CD14-positive monocyte (primary cell): ENCODE measurements at regions not wholly inside any gene's neighbourhood (a gene's known extent, or its start where the extent isn't known, plus 50 kb on each side); places are given as distances from the start of the nearest gene placed in this dataset.

Experiments
- DNase-seq, 3 donors: peaks; one replicate each; pipeline ENCODE4 v3.0.0-alpha.2; 2011 to 2022
- H2AFZ ChIP-seq: 2 replicates; pipeline ENCODE4 v1.6.0; 2012; ENCODE audit warnings: mild to moderate bottlenecking, low read depth, low read length, inconsistent platforms; ENCODE audit not compliant: insufficient read depth, poor library complexity, severe bottlenecking
- H3K27ac ChIP-seq, 2 donors: 1 replicate in 1 of 2; 2 replicates in 1 of 2; pipeline ENCODE4 v1.5.1; 2012 to 2013; ENCODE audit warnings: low read length in 2 of 2, control low read depth in 1 of 2, inconsistent platforms in 1 of 2, low read depth in 1 of 2, mild to moderate bottlenecking in 1 of 2
- H3K27me3 ChIP-seq, 2 donors: one replicate each; pipeline versions ENCODE4 v1.6.0 to v1.6.1; 2011 to 2013; ENCODE audit warnings: low read length in 2 of 2; ENCODE audit not compliant: control insufficient read depth in 2 of 2, insufficient read depth in 2 of 2
- H3K36me3 ChIP-seq, 2 donors: replicated peaks in 1 of 2; 1 replicate in 1 of 2; 2 replicates in 1 of 2; pipeline versions ENCODE4 v1.5.1 to v1.6.1; 2012 to 2013; ENCODE audit warnings: low read length in 2 of 2, control low read depth in 1 of 2, inconsistent platforms in 1 of 2, mild to moderate bottlenecking in 1 of 2; ENCODE audit not compliant: insufficient read depth in 2 of 2, control insufficient read depth in 1 of 2
- H3K4me1 ChIP-seq, 2 donors: 1 replicate in 1 of 2; 2 replicates in 1 of 2; pipeline versions ENCODE4 v1.5.1 to v1.6.1; 2012 to 2013; ENCODE audit warnings: low read length in 2 of 2, control low read depth in 1 of 2, inconsistent platforms in 1 of 2, mild to moderate bottlenecking in 1 of 2, moderate library complexity in 1 of 2; ENCODE audit not compliant: insufficient read depth in 2 of 2, control insufficient read depth in 1 of 2
- H3K4me2 ChIP-seq: replicated peaks from 2 replicates; pipeline ENCODE3; 2012; ENCODE audit warnings: low read length, moderate library complexity, mild to moderate bottlenecking; ENCODE audit not compliant: poor library complexity, severe bottlenecking; ENCODE audit errors: extremely low read depth
- H3K4me3 ChIP-seq, 3 experiments: fragments of 200-600 bp in 1 of 3; sonication (generic) in 1 of 3; replicated peaks in 1 of 3; 1 replicate in 2 of 3; 2 replicates in 1 of 3; pipeline ENCODE4 v1.5.1; 2011 to 2013; ENCODE audit warnings: low read length in 3 of 3, mild to moderate bottlenecking in 3 of 3, control low read depth in 2 of 3, low read depth in 2 of 3, inconsistent platforms in 1 of 3, moderate library complexity in 1 of 3
- H3K79me2 ChIP-seq: 2 replicates; pipeline ENCODE4 v1.6.0; 2012; ENCODE audit warnings: mild to moderate bottlenecking, control low read depth, inconsistent platforms, low read length, moderate library complexity; ENCODE audit not compliant: insufficient read depth
- H3K9ac ChIP-seq: 2 replicates; pipeline ENCODE4 v1.6.0; 2017; ENCODE audit warnings: low read length, mild to moderate bottlenecking; ENCODE audit not compliant: insufficient read depth, poor library complexity, severe bottlenecking
- H3K9me3 ChIP-seq, 2 donors: replicated peaks in 1 of 2; 1 replicate in 1 of 2; 2 replicates in 1 of 2; pipeline versions ENCODE4 v1.5.1 to v1.6.1; 2012 to 2013; ENCODE audit warnings: low read length in 2 of 2, control low read depth in 1 of 2; ENCODE audit not compliant: control insufficient read depth in 1 of 2, insufficient read depth in 1 of 2
- H4K20me1 ChIP-seq: 2 replicates; pipeline ENCODE4 v1.6.0; 2012; ENCODE audit warnings: mild to moderate bottlenecking, low read length, control low read depth, moderate library complexity; ENCODE audit not compliant: insufficient read depth
- H3K27ac Mint-ChIP-seq, 7 donors: one replicate each; pipeline ENCODE4 v1.8.0; 2020; ENCODE audit warnings: mild to moderate bottlenecking in 7 of 7, mixed read lengths in 7 of 7, moderate library complexity in 6 of 7, inconsistent platforms in 2 of 7
- H3K27me3 Mint-ChIP-seq, 3 donors: one replicate each; pipeline ENCODE4 v1.8.0; 2021 to 2022; ENCODE audit warnings: low read depth in 3 of 3, mild to moderate bottlenecking in 3 of 3, mixed read lengths in 3 of 3, moderate library complexity in 3 of 3, inconsistent platforms in 1 of 3
- H3K36me3 Mint-ChIP-seq, 2 donors: one replicate each; pipeline ENCODE4 v1.8.0; 2020; ENCODE audit warnings: mixed read lengths in 2 of 2, inconsistent platforms in 1 of 2, mild to moderate bottlenecking in 1 of 2
- H3K4me1 Mint-ChIP-seq: one replicate; pipeline ENCODE4 v1.8.0; 2020; ENCODE audit warnings: mild to moderate bottlenecking, mixed read lengths
- H3K4me3 Mint-ChIP-seq, 2 donors: one replicate each; pipeline ENCODE4 v1.8.0; 2020; ENCODE audit warnings: mild to moderate bottlenecking in 2 of 2, mixed read lengths in 2 of 2, moderate library complexity in 1 of 2
- H3K9me3 Mint-ChIP-seq, 7 donors: one replicate each; pipeline ENCODE4 v1.8.0; 2020 to 2022; ENCODE audit warnings: mixed read lengths in 7 of 7, mild to moderate bottlenecking in 6 of 7, moderate library complexity in 6 of 7, inconsistent platforms in 2 of 7
- CTCF ChIP-seq: fragments of 200-600 bp; IDR thresholded peaks from one replicate; pipeline ENCODE4 v1.8.0; 2022; ENCODE audit warnings: antibody characterized with exemption, mild to moderate bottlenecking
- WGBS: methylation state at CpG from one replicate; pipeline ENCODE4 v1.1.5; 2013; ENCODE audit warnings: missing lambda C conversion rate; ENCODE audit not compliant: insufficient coverage; 5-methylcytosine and 5-hydroxymethylcytosine counted together
- intact Hi-C, 2 donors: fragments of 100-400 bp; cut with micrococcal nuclease; formaldehyde crosslinking; loops; one replicate each; pipeline versions ENCODE4 v1.15.0 to v1.15.1; 2023

- H3K4me3 Mint-ChIP-seq: peak overlapping the region in 1 of 2 donors; percentile 25
- no peaks in the 10 kb centered on the region for H3K27me3 ChIP-seq
- H3K4me1 ChIP-seq: peaks cover 25 to 27% of the 10 kb centered on the region in 2 donors
- H3K27me3 Mint-ChIP-seq: peaks cover 0 to 1% (median 0%) of the 10 kb centered on the region in 3 donors
- H3K36me3 Mint-ChIP-seq: peaks cover 0 to 3% of the 10 kb centered on the region in 2 donors
- DNase-seq: no peak
- peak overlapping the region in 2 of 7 donors; percentile 6 to 23 for H3K27ac Mint-ChIP-seq
- no peaks in the 10 kb centered on the region for H3K9me3 ChIP-seq
- H3K36me3 ChIP-seq: no peaks in the 10 kb centered on the region
- no peaks in the 10 kb centered on the region for H4K20me1 ChIP-seq
- TF ChIP-seq CTCF: no peak
- no peak overlapping the region for H2AFZ ChIP-seq
- H3K4me3 ChIP-seq: no peak overlapping the region
- H3K9me3 Mint-ChIP-seq: peaks cover 0 to 4% (median 0%) of the 10 kb centered on the region in 7 donors
- no peaks in the 10 kb centered on the region for H3K79me2 ChIP-seq
- intact Hi-C loops: no loop called here
- 0% methylated on average over 1 of the region's 2 CpGs for WGBS
- H3K4me1 Mint-ChIP-seq: peaks cover 37% of the 10 kb centered on the region
- H3K9ac ChIP-seq: no peak overlapping the region
- H3K4me2 ChIP-seq: no peak overlapping the region
- H3K27ac ChIP-seq: no peak overlapping the region
Measured at GRCh38 chr6:149153100-149153499, 164.4 kb upstream of the TAB2 start.

- H3K9me3 Mint-ChIP-seq: peaks cover 0 to 4% (median 0%) of the 10 kb centered on the region in 7 donors
- no peaks in the 10 kb centered on the region for H4K20me1 ChIP-seq
- H2AFZ ChIP-seq: no peak overlapping the region
- H3K36me3 Mint-ChIP-seq: peaks cover 0 to 3% of the 10 kb centered on the region in 2 donors
- H3K4me1 Mint-ChIP-seq: peaks cover 31% of the 10 kb centered on the region
- peak overlapping the region in 1 of 2 donors; percentile 75 for H3K4me3 Mint-ChIP-seq
- peaks cover 0 to 1% (median 0%) of the 10 kb centered on the region in 3 donors for H3K27me3 Mint-ChIP-seq
- no CpG with 5 or more reads among the region's 2 CpGs for WGBS
- H3K27ac ChIP-seq: no peak overlapping the region
- H3K4me1 ChIP-seq: peaks cover 19 to 23% of the 10 kb centered on the region in 2 donors
- H3K27ac Mint-ChIP-seq: peak overlapping the region in 1 of 7 donors; percentile 61
- no peak overlapping the region for H3K9ac ChIP-seq
- H3K4me3 ChIP-seq: no peak overlapping the region
- H3K9me3 ChIP-seq: no peaks in the 10 kb centered on the region
- intact Hi-C loops: loop anchor here in 1 of 2 donors (2.0 kb wide), 1 partner anchor 21 kb away; no protein-coding TSS in a partner anchor
- no peaks in the 10 kb centered on the region for H3K36me3 ChIP-seq
- H3K27me3 ChIP-seq: no peaks in the 10 kb centered on the region
- no peak for TF ChIP-seq CTCF
- H3K4me2 ChIP-seq: no peak overlapping the region
- DNase-seq: no peak
- no peaks in the 10 kb centered on the region for H3K79me2 ChIP-seq
Measured at GRCh38 chr6:149153693-149154092, 163.8 kb upstream of the TAB2 start.
